ENCODE measurements at regions not wholly inside any gene's neighbourhood (a gene's known extent, or its start where the extent isn't known, plus 50 kb on each side); places are given as distances from the start of the nearest gene placed in this dataset.

DNA sequence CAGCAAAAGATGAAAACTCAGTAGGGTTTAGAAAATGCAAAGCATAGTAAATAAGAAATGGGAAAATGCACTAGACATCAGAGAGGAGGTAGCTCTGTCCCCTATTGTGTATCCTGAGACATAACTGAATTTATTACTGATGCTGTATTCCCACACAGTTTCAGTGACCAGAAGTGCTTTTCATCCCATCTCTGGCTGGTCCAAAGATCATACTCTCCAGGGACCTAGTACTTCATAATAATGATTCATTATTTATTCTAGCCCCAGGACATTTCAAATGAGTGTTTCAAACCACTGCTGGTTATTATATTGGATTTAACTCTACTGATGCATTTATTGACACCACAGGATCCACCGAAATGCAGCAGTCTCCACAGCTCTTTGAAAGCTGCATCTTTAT is 163.3 kb downstream of the PAWR start:
- TF ChIP-seq CTCF (conservative IDR thresholded peaks at IDR 0.05; ENCODE audit: low read depth in 2 of 2): no peak
- no peak for TF ChIP-seq CREB1 (CRISPR knock-in tag; IDR thresholded peaks at IDR 0.05; ENCODE audit: low read depth)
- TF ChIP-seq POLR2AphosphoS5 (IDR thresholded peaks at IDR 0.05; ENCODE audit: low read depth): no peak
- TF ChIP-seq EZH2 (IDR thresholded peaks at IDR 0.05; ENCODE audit: low read depth, unreplicated experiment): no peak
- no peak for TF ChIP-seq ETS1 (IDR thresholded peaks at IDR 0.05)
- TF ChIP-seq, protein P1, sequence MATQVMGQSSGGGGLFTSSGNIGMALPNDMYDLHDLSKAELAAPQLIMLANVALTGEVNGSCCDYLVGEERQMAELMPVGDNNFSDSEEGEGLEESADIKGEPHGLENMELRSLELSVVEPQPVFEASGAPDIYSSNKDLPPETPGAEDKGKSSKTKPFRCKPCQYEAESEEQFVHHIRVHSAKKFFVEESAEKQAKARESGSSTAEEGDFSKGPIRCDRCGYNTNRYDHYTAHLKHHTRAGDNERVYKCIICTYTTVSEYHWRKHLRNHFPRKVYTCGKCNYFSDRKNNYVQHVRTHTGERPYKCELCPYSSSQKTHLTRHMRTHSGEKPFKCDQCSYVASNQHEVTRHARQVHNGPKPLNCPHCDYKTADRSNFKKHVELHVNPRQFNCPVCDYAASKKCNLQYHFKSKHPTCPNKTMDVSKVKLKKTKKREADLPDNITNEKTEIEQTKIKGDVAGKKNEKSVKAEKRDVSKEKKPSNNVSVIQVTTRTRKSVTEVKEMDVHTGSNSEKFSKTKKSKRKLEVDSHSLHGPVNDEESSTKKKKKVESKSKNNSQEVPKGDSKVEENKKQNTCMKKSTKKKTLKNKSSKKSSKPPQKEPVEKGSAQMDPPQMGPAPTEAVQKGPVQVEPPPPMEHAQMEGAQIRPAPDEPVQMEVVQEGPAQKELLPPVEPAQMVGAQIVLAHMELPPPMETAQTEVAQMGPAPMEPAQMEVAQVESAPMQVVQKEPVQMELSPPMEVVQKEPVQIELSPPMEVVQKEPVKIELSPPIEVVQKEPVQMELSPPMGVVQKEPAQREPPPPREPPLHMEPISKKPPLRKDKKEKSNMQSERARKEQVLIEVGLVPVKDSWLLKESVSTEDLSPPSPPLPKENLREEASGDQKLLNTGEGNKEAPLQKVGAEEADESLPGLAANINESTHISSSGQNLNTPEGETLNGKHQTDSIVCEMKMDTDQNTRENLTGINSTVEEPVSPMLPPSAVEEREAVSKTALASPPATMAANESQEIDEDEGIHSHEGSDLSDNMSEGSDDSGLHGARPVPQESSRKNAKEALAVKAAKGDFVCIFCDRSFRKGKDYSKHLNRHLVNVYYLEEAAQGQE (IDR thresholded peaks at IDR 0.05; ENCODE audit: unreplicated experiment): no peak
- no peak for TF ChIP-seq ZNF114 (CRISPR knock-in tag; IDR thresholded peaks at IDR 0.05)
- TF ChIP-seq EZH2phosphoT487 (IDR thresholded peaks at IDR 0.05; ENCODE audit: unreplicated experiment): no peak
- no peak for TF ChIP-seq ZNF462 (CRISPR knock-in tag; IDR thresholded peaks at IDR 0.05)
- no peak for TF ChIP-seq ZNF331 (CRISPR knock-in tag; IDR thresholded peaks at IDR 0.05; ENCODE audit: low read depth)
- TF ChIP-seq JUNB (IDR thresholded peaks at IDR 0.05; ENCODE audit: unreplicated experiment): no peak
- no peak for TF ChIP-seq NANOG (IDR thresholded peaks at IDR 0.05; ENCODE audit: borderline replicate concordance)
- TF ChIP-seq STAT1 (IDR thresholded peaks at IDR 0.05; ENCODE audit: unreplicated experiment): no peak

Measured in GM23338 (cell line).